HL-60 (cell line): ENCODE measurements at regions not wholly inside any gene's neighbourhood (a gene's known extent, or its start where the extent isn't known, plus 50 kb on each side); places are given as distances from the start of the nearest gene placed in this dataset.

Experiments used
- DNase-seq, 2 experiments: peaks; one replicate each; pipeline ENCODE4 v3.0.0-alpha.2; 2010 to 2020; ENCODE audit warnings: low read depth in 1 of 2, low spot score in 1 of 2
- H3K27ac ChIP-seq: fragments of 250-450 bp; sonication (Bioruptor Pico); replicated peaks from 2 replicates; pipeline ENCODE4 v1.5.1; 2020; ENCODE audit warnings: mild to moderate bottlenecking, moderate library complexity
- H3K27me3 ChIP-seq: fragments of 250-450 bp; sonication (Bioruptor Pico); 2 replicates; pipeline ENCODE4 v1.5.1; 2021; ENCODE audit warnings: mild to moderate bottlenecking, moderate library complexity; ENCODE audit not compliant: insufficient read depth, poor library complexity, severe bottlenecking
- H3K4me3 ChIP-seq: replicated peaks from 2 replicates; pipeline ENCODE4 v1.5.1; 2011; ENCODE audit warnings: mild to moderate bottlenecking, control low read depth, low read length; ENCODE audit not compliant: insufficient read depth
- CTCF ChIP-seq: IDR thresholded peaks from one replicate; pipeline ENCODE4 v1.5.1; 2011; ENCODE audit warnings: low read length, control low read depth, inconsistent platforms; ENCODE audit not compliant: insufficient read depth
- GABPA ChIP-seq: IDR thresholded peaks from 2 replicates; pipeline ENCODE4 v1.6.1; 2012; ENCODE audit warnings: low read depth
- POLR2AphosphoS5 ChIP-seq: IDR thresholded peaks from 2 replicates; pipeline ENCODE4 v1.6.1; 2012; ENCODE audit warnings: low read depth
- SPI1 ChIP-seq: IDR thresholded peaks from 2 replicates; pipeline ENCODE4 v1.6.1; 2012; ENCODE audit warnings: low read depth, mild to moderate bottlenecking, borderline replicate concordance
- TF ChIP-seq, protein P1 (sequence below): IDR thresholded peaks from 2 replicates; pipeline ENCODE4 v1.6.1; 2012; ENCODE audit warnings: low read depth; ENCODE audit not compliant: insufficient replicate concordance

DNA sequence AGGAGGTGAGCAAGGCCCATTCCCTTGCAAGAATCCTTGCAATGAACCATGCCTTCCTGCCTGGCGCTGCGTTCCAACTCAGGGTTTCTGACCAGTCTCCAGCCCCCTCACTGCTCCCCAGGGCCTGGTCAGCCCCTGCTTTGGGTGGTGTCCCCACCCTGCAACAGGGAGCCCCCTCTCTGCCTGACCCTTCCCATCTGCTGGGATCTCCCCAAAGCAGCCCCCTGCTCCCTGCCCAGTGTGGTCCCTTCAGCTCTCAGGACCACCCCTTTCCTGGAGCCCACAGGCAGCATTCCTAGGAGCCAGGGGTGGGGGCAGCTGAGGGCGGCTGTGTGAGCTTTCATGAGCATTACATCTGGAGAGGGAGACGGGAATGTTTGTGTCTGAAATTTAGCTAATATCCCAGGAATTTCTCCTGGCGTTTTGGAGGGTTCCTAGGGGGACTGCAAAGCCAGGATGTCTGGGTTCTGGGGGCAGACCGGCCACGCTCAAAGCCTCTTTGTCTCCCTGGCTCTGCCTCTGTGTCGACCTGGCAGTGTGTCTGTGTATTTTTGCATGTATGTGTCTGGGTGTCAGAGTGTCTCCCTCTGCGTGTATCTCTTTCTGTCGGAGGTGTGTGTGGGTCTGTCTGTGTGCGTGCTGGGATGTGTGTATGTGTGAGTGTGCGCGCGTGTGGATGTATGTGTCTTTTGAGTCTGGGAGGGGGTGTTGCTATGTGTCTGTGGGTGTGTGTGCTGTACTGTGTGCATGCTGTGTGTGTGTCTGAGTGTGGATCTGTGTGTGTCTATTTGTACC lies 300.5 kb upstream of the ZMIZ1 start:
- no peaks in the 10 kb centered on the region for H3K27me3 ChIP-seq
- H3K27ac ChIP-seq: no peak overlapping the region

GRCh38 chr10:78768876-78769275 lies 299.9 kb upstream of the ZMIZ1 start:
- H3K4me3 ChIP-seq: no peak overlapping the region
- no peak overlapping the region for H3K27ac ChIP-seq
- peak in 1 of 2 experiments; percentile 31 for DNase-seq
- H3K27me3 ChIP-seq: no peaks in the 10 kb centered on the region
- no peak for TF ChIP-seq GABPA
- TF ChIP-seq SPI1: peak; percentile 61; the same call in 1 of the 2 replicates

More for the DNA sequence above, 300.5 kb upstream of the ZMIZ1 start:
- H3K4me3 ChIP-seq: no peak overlapping the region
- no peak for TF ChIP-seq CTCF
- no peak for TF ChIP-seq SPI1
- TF ChIP-seq, protein P1, sequence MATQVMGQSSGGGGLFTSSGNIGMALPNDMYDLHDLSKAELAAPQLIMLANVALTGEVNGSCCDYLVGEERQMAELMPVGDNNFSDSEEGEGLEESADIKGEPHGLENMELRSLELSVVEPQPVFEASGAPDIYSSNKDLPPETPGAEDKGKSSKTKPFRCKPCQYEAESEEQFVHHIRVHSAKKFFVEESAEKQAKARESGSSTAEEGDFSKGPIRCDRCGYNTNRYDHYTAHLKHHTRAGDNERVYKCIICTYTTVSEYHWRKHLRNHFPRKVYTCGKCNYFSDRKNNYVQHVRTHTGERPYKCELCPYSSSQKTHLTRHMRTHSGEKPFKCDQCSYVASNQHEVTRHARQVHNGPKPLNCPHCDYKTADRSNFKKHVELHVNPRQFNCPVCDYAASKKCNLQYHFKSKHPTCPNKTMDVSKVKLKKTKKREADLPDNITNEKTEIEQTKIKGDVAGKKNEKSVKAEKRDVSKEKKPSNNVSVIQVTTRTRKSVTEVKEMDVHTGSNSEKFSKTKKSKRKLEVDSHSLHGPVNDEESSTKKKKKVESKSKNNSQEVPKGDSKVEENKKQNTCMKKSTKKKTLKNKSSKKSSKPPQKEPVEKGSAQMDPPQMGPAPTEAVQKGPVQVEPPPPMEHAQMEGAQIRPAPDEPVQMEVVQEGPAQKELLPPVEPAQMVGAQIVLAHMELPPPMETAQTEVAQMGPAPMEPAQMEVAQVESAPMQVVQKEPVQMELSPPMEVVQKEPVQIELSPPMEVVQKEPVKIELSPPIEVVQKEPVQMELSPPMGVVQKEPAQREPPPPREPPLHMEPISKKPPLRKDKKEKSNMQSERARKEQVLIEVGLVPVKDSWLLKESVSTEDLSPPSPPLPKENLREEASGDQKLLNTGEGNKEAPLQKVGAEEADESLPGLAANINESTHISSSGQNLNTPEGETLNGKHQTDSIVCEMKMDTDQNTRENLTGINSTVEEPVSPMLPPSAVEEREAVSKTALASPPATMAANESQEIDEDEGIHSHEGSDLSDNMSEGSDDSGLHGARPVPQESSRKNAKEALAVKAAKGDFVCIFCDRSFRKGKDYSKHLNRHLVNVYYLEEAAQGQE: no peak
- TF ChIP-seq POLR2AphosphoS5: no peak
- no peak for TF ChIP-seq GABPA
- no peak for DNase-seq

DNA sequence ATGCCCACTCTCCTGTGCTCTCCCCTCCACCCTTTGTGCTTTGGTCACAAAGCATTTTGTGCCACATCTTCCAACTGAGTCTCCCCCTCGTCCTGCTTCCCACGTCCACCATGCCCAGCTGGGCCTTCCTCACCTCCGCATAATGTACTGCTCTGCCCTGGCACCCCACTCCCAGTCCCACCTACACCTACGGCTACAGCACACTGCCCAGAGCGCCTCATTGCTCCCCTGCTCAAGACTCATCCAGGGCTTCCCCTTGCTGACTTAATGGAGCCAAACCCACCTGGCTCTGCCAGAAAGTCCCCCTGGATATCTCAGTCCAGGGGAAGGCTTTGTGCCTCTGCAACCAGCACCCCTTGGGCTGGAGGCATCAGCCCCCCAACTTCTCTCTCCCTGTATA lies 299.2 kb upstream of the ZMIZ1 start:
- no peak overlapping the region for H3K27ac ChIP-seq
- no peaks in the 10 kb centered on the region for H3K27me3 ChIP-seq
- H3K4me3 ChIP-seq: no peak overlapping the region
- TF ChIP-seq, protein P1: no peak
- TF ChIP-seq GABPA (no peak), CTCF (no peak), SPI1 (no peak)
- no peak for DNase-seq

DNA sequence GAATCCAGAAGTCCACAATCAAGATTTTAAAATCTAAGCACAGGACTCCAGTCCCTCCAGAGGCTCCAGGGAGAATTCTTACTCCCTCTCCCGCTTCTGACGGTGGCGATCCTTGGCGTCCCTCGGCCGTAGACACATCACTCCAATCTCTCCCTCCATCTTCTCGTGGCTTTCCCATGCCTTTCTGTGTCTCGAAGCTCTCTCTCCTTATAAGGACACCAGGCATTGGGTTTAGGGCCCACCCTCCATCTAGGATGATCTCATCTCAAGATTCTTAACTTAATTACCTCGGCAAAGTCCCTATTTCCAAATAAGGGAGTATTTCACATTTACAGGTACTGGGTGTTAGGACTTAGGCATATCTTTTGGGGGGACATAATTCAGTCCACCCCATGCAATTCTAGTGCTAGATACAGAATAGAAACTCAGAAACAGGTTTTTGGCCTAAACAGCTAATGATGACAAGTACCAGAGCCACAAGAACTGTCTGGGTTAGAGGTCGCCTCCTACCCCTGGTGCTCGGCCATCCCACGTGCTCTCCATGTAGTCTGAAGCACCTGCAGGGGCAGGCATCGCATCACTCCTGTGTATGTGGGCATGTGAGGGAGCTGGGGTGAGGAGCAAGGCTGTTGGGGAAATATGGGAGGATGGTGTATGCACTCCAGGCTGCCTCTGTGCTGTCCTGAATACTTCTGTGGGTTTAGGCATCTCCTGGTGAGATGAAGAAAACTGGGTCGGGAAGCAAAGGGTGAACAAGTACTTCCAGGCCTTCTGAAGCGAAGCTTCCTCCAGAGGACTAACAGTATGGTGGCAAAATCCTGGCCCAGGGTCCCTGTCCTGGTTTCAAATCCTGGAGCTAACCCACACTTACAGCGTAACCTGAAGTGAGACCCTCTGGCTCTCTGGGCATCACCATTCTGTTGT lies 298.3 kb upstream of the ZMIZ1 start:
- Histone ChIP-seq H3K27ac (no peak overlapping the region), H3K27me3 (no peaks in the 10 kb centered on the region), H3K4me3 (no peak overlapping the region)
- DNase-seq: no peak
- no peak for TF ChIP-seq GABPA
